Activated T-cell treated with anti-CD3 and anti-CD28 coated beads, Interleukin-2, amount 50 U/mL, for 1 hour (primary cell): ENCODE measurements at regions not wholly inside any gene's neighbourhood (a gene's known extent, or its start where the extent isn't known, plus 50 kb on each side); places are given as distances from the start of the nearest gene placed in this dataset.

ENCODE experiments used
- DNase-seq: peaks from one replicate; pipeline ENCODE4 v3.0.0-alpha.2; 2020

- no peak for DNase-seq
Observed at GRCh38 chr19:5235458-5236219, 105.0 kb downstream of the PTPRS start.

- no peak for DNase-seq
Observed at GRCh38 chr19:5234412-5234811, 106.2 kb downstream of the PTPRS start.

GRCh38 chr19:5232798-5233505 is 107.7 kb downstream of the PTPRS start:
- no peak for DNase-seq

- no peak for DNase-seq
Observed at GRCh38 chr19:5231857-5232678, 108.5 kb downstream of the PTPRS start.

GRCh38 chr19:5230730-5231555 is 109.7 kb downstream of the PTPRS start:
- no peak for DNase-seq

GRCh38 chr19:5229778-5230335 is 110.8 kb downstream of the PTPRS start:
- DNase-seq: no peak

GRCh38 chr19:5228932-5229777 is 111.5 kb downstream of the PTPRS start:
- no peak for DNase-seq

- DNase-seq: no peak
Observed at GRCh38 chr19:5228490-5228889, 112.1 kb downstream of the PTPRS start.

- DNase-seq: no peak
Observed at GRCh38 chr19:5225486-5226345, 114.9 kb downstream of the PTPRS start.

- no peak for DNase-seq
Observed at GRCh38 chr19:5224480-5224879, 116.1 kb downstream of the PTPRS start.

- no peak for DNase-seq
Observed at GRCh38 chr19:5222821-5223321, 117.7 kb downstream of the PTPRS start.

- no peak for DNase-seq
Observed at GRCh38 chr19:5222178-5222577, 118.4 kb downstream of the PTPRS start.

GRCh38 chr19:5220866-5221265 is 119.7 kb downstream of the PTPRS start:
- no peak for DNase-seq

GRCh38 chr19:5220361-5220760 is 120.3 kb downstream of the PTPRS start:
- no peak for DNase-seq

- no peak for DNase-seq
Observed at GRCh38 chr19:5219551-5220304, 120.9 kb downstream of the PTPRS start.

- DNase-seq: no peak
Observed at GRCh38 chr19:5218963-5219530, 121.6 kb downstream of the PTPRS start.

GRCh38 chr19:5218255-5218855 is 122.3 kb downstream of the PTPRS start:
- DNase-seq: no peak

- DNase-seq: no peak
Observed at GRCh38 chr19:5217171-5217570, 123.4 kb downstream of the PTPRS start.
